A673 (cell line): ENCODE measurements at regions not wholly inside any gene's neighbourhood (a gene's known extent, or its start where the extent isn't known, plus 50 kb on each side); places are given as distances from the start of the nearest gene placed in this dataset.

ENCODE experiments used
- BruUV-seq: library from RNA; stranded (reverse); fragments of 400-500 nt; replicated peaks from 2 replicates; lab custom pipeline; 2021; lab: Mats Ljungman, UMichigan
- CTCF ChIA-PET: fragments of 300-600 bp; sonication (Branson Sonifier 250); formaldehyde crosslinking; loops from one replicate; lab custom pipeline; 2022; ENCODE audit warnings: antibody characterized with exemption; lab: Charles Lee
- POLR2A ChIA-PET: fragments of 300-600 bp; sonication (Branson Sonifier 250); formaldehyde crosslinking; loops from one replicate; lab custom pipeline; 2022; ENCODE audit warnings: antibody characterized with exemption; ENCODE audit not compliant: low non-redundant PET; lab: Charles Lee
- DNase-seq: peaks from one replicate; pipeline ENCODE4 v3.0.0-alpha.2; 2015; ENCODE audit warnings: low spot score
- H3K27ac ChIP-seq: fragments of 200-600 bp; sonication (generic); 2 replicates; pipeline ENCODE4 v1.5.1; 2016; ENCODE audit warnings: mixed run types, low read depth, mild to moderate bottlenecking, mixed read lengths, antibody characterized with exemption, low read length; ENCODE audit not compliant: poor library complexity, severe bottlenecking
- H3K27me3 ChIP-seq: fragments of 200-600 bp; sonication (generic); replicated peaks from 2 replicates; pipeline ENCODE4 v1.6.1; 2017; ENCODE audit warnings: mixed run types, low read depth, mild to moderate bottlenecking, mixed read lengths, antibody characterized with exemption, low read length; ENCODE audit not compliant: insufficient read depth, poor library complexity
- H3K36me3 ChIP-seq: fragments of 200-600 bp; sonication (generic); 2 replicates; pipeline ENCODE4 v1.6.1; 2016; ENCODE audit warnings: mixed run types, mild to moderate bottlenecking, mixed read lengths, antibody characterized with exemption, low read length; ENCODE audit not compliant: insufficient read depth, poor library complexity, severe bottlenecking
- H3K4me1 ChIP-seq: fragments of 200-600 bp; sonication (generic); 2 replicates; pipeline ENCODE4 v1.6.1; 2017; ENCODE audit warnings: mixed run types, mild to moderate bottlenecking, mixed read lengths, antibody characterized with exemption, low read length; ENCODE audit not compliant: insufficient read depth, poor library complexity, severe bottlenecking
- H3K4me3 ChIP-seq: fragments of 200-600 bp; sonication (generic); 2 replicates; pipeline ENCODE4 v1.5.1; 2016; ENCODE audit warnings: low read depth, mixed run types, mild to moderate bottlenecking, mixed read lengths, low read length; ENCODE audit not compliant: poor library complexity, severe bottlenecking
- H3K9me3 ChIP-seq: fragments of 200-600 bp; sonication (generic); 2 replicates; pipeline ENCODE4 v1.6.1; 2016; ENCODE audit warnings: mixed run types, low read depth, mild to moderate bottlenecking, mixed read lengths, antibody characterized with exemption, low read length; ENCODE audit not compliant: poor library complexity, severe bottlenecking
- CTCF ChIP-seq: fragments of 300-800, 200-600 bp; sonication (generic); conservative IDR thresholded peaks from 2 replicates; pipeline ENCODE4 v1.5.1; 2017; ENCODE audit warnings: low read depth, mild to moderate bottlenecking, antibody characterized with exemption, low read length, moderate library complexity, mixed read lengths
- EZH2 ChIP-seq: fragments of 200-600 bp; sonication (generic); IDR thresholded peaks from 2 replicates; pipeline ENCODE4 v1.6.1; 2017; ENCODE audit warnings: borderline replicate concordance, low read depth, mild to moderate bottlenecking, mixed read lengths, antibody characterized with exemption, low read length; ENCODE audit not compliant: poor library complexity, severe bottlenecking
- intact Hi-C: fragments of 100-400 bp; cut with micrococcal nuclease; formaldehyde crosslinking; loops from one replicate; pipeline ENCODE4 v1.10.0; 2022; ENCODE audit not compliant: unreplicated experiment

- BruUV-seq: no TSS peak
- H3K36me3 ChIP-seq: no peaks in the 10 kb centered on the region
- TF ChIP-seq EZH2 (no peak), CTCF (no peak)
- H3K4me3 ChIP-seq: no peak overlapping the region
- ChIA-PET POLR2A (no interaction called here), CTCF (no interaction called here)
- intact Hi-C loops: loop anchor here (5.0 to 10.0 kb wide), 3 partner anchors 375 to 1193 kb away; partner anchors contain the start of gene FOXN3
- H3K27me3 ChIP-seq: peaks cover 2% of the 10 kb centered on the region
- H3K9me3 ChIP-seq: no peaks in the 10 kb centered on the region
- DNase-seq: no peak
- H3K27ac ChIP-seq: no peak overlapping the region
- H3K4me1 ChIP-seq: no peaks in the 10 kb centered on the region
These were observed 217.6 kb downstream of the TTC8 start for GRCh38 chr14:89042021-89042420.

GRCh38 chr14:89053303-89053702 is 228.9 kb downstream of the TTC8 start:
- H3K36me3 ChIP-seq: no peaks in the 10 kb centered on the region
- TF ChIP-seq CTCF: no peak
- TF ChIP-seq EZH2: no peak
- intact Hi-C loops: no loop called here
- H3K4me1 ChIP-seq: no peaks in the 10 kb centered on the region
- ChIA-PET POLR2A (no interaction called here), CTCF (no interaction called here)
- BruUV-seq: no TSS peak
- no peaks in the 10 kb centered on the region for H3K9me3 ChIP-seq
- DNase-seq: no peak
- no peak overlapping the region for H3K27ac ChIP-seq
- H3K27me3 ChIP-seq: no peaks in the 10 kb centered on the region
- no peak overlapping the region for H3K4me3 ChIP-seq

DNA sequence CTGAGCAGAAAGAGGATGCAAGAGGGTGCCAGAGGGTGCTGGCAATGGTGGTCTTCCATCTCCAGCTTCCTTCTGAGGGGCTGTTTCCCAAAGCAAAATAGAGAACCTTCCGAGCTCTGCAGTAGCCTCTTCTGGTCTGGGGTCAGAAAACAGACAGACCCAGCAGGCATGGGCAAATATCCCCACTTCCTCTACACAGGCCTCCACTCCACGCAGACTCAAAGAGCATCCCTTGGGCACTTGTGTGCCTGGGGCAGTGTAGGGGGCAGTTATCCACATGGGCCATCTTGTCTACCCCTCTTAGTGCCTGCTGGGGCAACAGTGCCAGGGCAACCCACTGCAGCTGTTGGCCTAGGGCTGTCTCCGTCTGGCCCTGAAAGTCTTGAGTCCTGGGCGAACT is 231.9 kb downstream of the TTC8 start:
- CTCF ChIA-PET: no interaction called here

More for the DNA sequence above, 231.9 kb downstream of the TTC8 start:
- TF ChIP-seq EZH2 (no peak), CTCF (no peak)
- Histone ChIP-seq H3K9me3 (no peaks in the 10 kb centered on the region), H3K36me3 (no peaks in the 10 kb centered on the region), H3K4me1 (no peaks in the 10 kb centered on the region), H3K27ac (no peak overlapping the region), H3K4me3 (no peak overlapping the region), H3K27me3 (no peaks in the 10 kb centered on the region)
- POLR2A ChIA-PET: no interaction called here
- intact Hi-C loops: no loop called here
- no TSS peak for BruUV-seq
- no peak for DNase-seq
